ENCODE measurements at regions not wholly inside any gene's neighbourhood (a gene's known extent, or its start where the extent isn't known, plus 50 kb on each side); places are given as distances from the start of the nearest gene placed in this dataset.

GRCh38 chr13:27728271-27728670 lies 64.0 kb upstream of the GSX1 start:
- no peak for DNase-seq (ENCODE audit: low read depth in 1 of 2, low spot score in 1 of 2)
- in situ Hi-C loops (cut with HindIII; ENCODE audit: low pct_unique_long_range_greater_than_20kb, low sequenced_read_pairs): no loop called here
- no peak for TF ChIP-seq JUND (IDR thresholded peaks at IDR 0.05; ENCODE audit: low read depth)

DNA sequence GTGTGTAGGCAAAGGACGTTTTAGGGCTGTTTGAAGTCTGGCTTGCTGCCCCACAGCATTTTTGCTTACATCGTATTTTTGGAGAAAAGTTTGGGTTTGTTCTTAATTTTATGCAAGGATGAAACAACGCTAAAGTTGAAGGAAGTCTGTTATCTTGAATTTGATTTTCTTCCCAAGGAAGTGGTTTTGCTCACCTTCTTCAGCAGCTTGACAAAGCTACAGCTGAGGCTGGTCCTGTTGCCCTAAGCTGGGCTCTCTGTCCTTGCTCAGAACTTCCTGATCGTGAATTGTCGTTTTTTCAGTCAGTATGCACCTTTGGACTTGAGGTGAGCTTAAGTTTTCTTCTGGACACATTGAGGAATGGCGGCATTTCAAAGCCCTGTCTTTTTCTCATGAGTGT lies 62.1 kb upstream of the GSX1 start:
- in situ Hi-C loops (cut with HindIII; ENCODE audit: low pct_unique_long_range_greater_than_20kb, low sequenced_read_pairs): no loop called here
- no peak for TF ChIP-seq JUND (IDR thresholded peaks at IDR 0.05; ENCODE audit: low read depth)
- DNase-seq (ENCODE audit: low read depth in 1 of 2, low spot score in 1 of 2): no peak

Data from T47D (cell line).